Pancreas (tissue), 10 donors: ENCODE measurements at regions not wholly inside any gene's neighbourhood (a gene's known extent, or its start where the extent isn't known, plus 50 kb on each side); places are given as distances from the start of the nearest gene placed in this dataset.

Experiments
- ATAC-seq, 4 donors: fragments of 200-7000 bp; cut with Tn5 transposase; one replicate each; pipeline versions ENCODE4 v1.8.0 to v1.9.1; 2020; ENCODE audit warnings: mild to moderate bottlenecking in 4 of 4, moderate library complexity in 4 of 4
- DNase-seq, 6 donors: peaks; one replicate each; pipeline ENCODE4 v3.0.0-alpha.2; 2020
- FAIRE-seq: peaks from 2 replicates; lab custom pipeline; 2012; peaks lifted over from hg19 to GRCh38; lab: Jason Lieb, UNC
- H3K27ac ChIP-seq, 4 donors: fragments of 200-600 bp; sonication (generic); 1 replicate in 3 of 4; 2 replicates in 1 of 4; pipeline versions ENCODE4 v1.5.0 to v1.8.0; 2020
- H3K27me3 ChIP-seq, 4 donors: fragments of 200-600 bp; one replicate each; pipeline ENCODE4 v1.8.0; 2021
- H3K36me3 ChIP-seq, 3 donors: fragments of 200-600 bp; sonication (generic) in 1 of 3; one replicate each; pipeline versions ENCODE4 v1.5.0 to v1.8.0; 2020 to 2021
- H3K4me1 ChIP-seq, 3 donors: fragments of 200-600 bp; one replicate each; pipeline ENCODE4 v1.8.0; 2021
- H3K4me3 ChIP-seq, 4 donors: fragments of 200-600 bp; sonication (generic) in 2 of 4; one replicate each; pipeline versions ENCODE4 v1.5.0 to v1.8.0; 2020 to 2021
- H3K9me3 ChIP-seq, 4 donors: fragments of 200-600 bp; one replicate each; pipeline ENCODE4 v1.8.0; 2021
- CTCF ChIP-seq, 4 donors: fragments of 200-600 bp; sonication (generic) in 3 of 4; IDR thresholded peaks; one replicate each; pipeline versions ENCODE4 v1.5.0 to v1.8.0; 2021; ENCODE audit warnings: antibody characterized with exemption in 4 of 4
- WGBS, 2 donors: extraction: QIAGEN DNeasy Blood & Tissue Kit; methylation state at CpG; one replicate each; pipeline ENCODE4 v1.1.7; 2013; 5-methylcytosine and 5-hydroxymethylcytosine counted together
- intact Hi-C, 3 donors: fragments of 100-400 bp; cut with DNase I; formaldehyde crosslinking; loops; one replicate each; pipeline versions ENCODE4 v1.11.1 to v1.14.2; 2022
- donor health status: healthy with polysubstance abuse.
- donor health status: DM: no; HTN: no; CAD: no; lungs with moderate emphysema.
- donor health status: DM: no; HTN: no; CAD: no.
- donor health status: control.
- donor health status: control.
- donor health status: Bipolar disorder and iron deficiency.
- donor health status: DM: yes; HTN: yes; CAD: no.
- donor health status: DM: no; HTN: no; CAD: no.
- donor health status: DM: no; HTN: no; CAD: no.
- donor health status: DM: yes; HTN: yes; CAD: no.

GRCh38 chr9:110073356-110073905, 134.5 kb downstream of the C9orf152 start:
- H3K27me3 ChIP-seq, result no peaks in the 10 kb centered on the region
- H3K4me1 ChIP-seq, result no peaks in the 10 kb centered on the region
- no peak overlapping the region for H3K4me3 ChIP-seq
- peaks cover 0 to 2% (median 0%) of the 10 kb centered on the region in 4 donors for H3K9me3 ChIP-seq
- H3K36me3 ChIP-seq, result no peaks in the 10 kb centered on the region
- FAIRE-seq, result no peak
- ATAC-seq, result no peak
- intact Hi-C loops, result no loop called here
- no peak for DNase-seq
- no peak for TF ChIP-seq CTCF (IDR thresholded peaks at IDR 0.05)
- H3K27ac ChIP-seq, result no peak overlapping the region

- no peaks in the 10 kb centered on the region for H3K27me3 ChIP-seq
- H3K4me1 ChIP-seq, result no peaks in the 10 kb centered on the region
- H3K4me3 ChIP-seq, result no peak overlapping the region
- no peaks in the 10 kb centered on the region for H3K36me3 ChIP-seq
- 75% methylated on average over 13 of the region's 13 CpGs for WGBS, 2 donors
- no peak overlapping the region for H3K27ac ChIP-seq
- peaks cover 0 to 2% (median 0%) of the 10 kb centered on the region in 4 donors for H3K9me3 ChIP-seq
- FAIRE-seq (no peak), ATAC-seq (no peak), DNase-seq (no peak)
- intact Hi-C loops, result no loop called here
- TF ChIP-seq CTCF (IDR thresholded peaks at IDR 0.05), result no peak
Observed at GRCh38 chr9:110076894-110077725, 130.8 kb downstream of the C9orf152 start.

GRCh38 chr9:110077925-110078324, 130.0 kb downstream of the C9orf152 start:
- Histone ChIP-seq H3K4me1 (no peaks in the 10 kb centered on the region), H3K36me3 (no peaks in the 10 kb centered on the region), H3K27me3 (no peaks in the 10 kb centered on the region), H3K27ac (no peak overlapping the region), H3K9me3 (peaks cover 0 to 2% (median 0%) of the 10 kb centered on the region in 4 donors), H3K4me3 (no peak overlapping the region)
- intact Hi-C loops, result no loop called here
- ATAC-seq (no peak), DNase-seq (no peak), FAIRE-seq (no peak)
- TF ChIP-seq CTCF (IDR thresholded peaks at IDR 0.05), result no peak
- 90 to 93% methylated on average over 7 of the region's 7 CpGs for WGBS, 2 donors

- H3K4me1 ChIP-seq, result no peaks in the 10 kb centered on the region
- DNase-seq, result no peak
- WGBS, 2 donors, result 77 to 80% methylated on average over 4 of the region's 4 CpGs
Observed at GRCh38 chr9:110078604-110079003, 129.4 kb downstream of the C9orf152 start.

More at GRCh38 chr9:110078604-110079003, 129.4 kb downstream of the C9orf152 start:
- no peaks in the 10 kb centered on the region for H3K27me3 ChIP-seq
- H3K9me3 ChIP-seq, result peaks cover 0 to 2% (median 0%) of the 10 kb centered on the region in 4 donors
- intact Hi-C loops, result no loop called here
- ATAC-seq, result no peak
- TF ChIP-seq CTCF (IDR thresholded peaks at IDR 0.05), result no peak
- no peak overlapping the region for H3K27ac ChIP-seq
- FAIRE-seq, result no peak
- no peaks in the 10 kb centered on the region for H3K36me3 ChIP-seq
- H3K4me3 ChIP-seq, result no peak overlapping the region
